ENCODE measurements at regions not wholly inside any gene's neighbourhood (a gene's known extent, or its start where the extent isn't known, plus 50 kb on each side); places are given as distances from the start of the nearest gene placed in this dataset.

GRCh38 chr13:84640691-84641090, 758.4 kb upstream of the SLITRK1 start:
- TF ChIP-seq FOXJ3 (CRISPR knock-in tag; IDR thresholded peaks at IDR 0.05; ENCODE audit: borderline replicate concordance) (no peak), ZNF423 (CRISPR knock-in tag; IDR thresholded peaks at IDR 0.05) (no peak), NR3C1 (CRISPR knock-in tag; conservative IDR thresholded peaks at IDR 0.05; ENCODE audit: low read depth) (no peak), HMGXB4 (CRISPR knock-in tag; IDR thresholded peaks at IDR 0.05) (no peak), CREB1 (CRISPR knock-in tag; IDR thresholded peaks at IDR 0.05) (no peak), SP1 (CRISPR knock-in tag; conservative IDR thresholded peaks at IDR 0.05) (no peak), NFE2L1 (CRISPR knock-in tag; IDR thresholded peaks at IDR 0.05) (no peak), ZNF281 (CRISPR knock-in tag; IDR thresholded peaks at IDR 0.05) (no peak), USF1 (CRISPR knock-in tag; IDR thresholded peaks at IDR 0.05) (no peak), FOXP1 (CRISPR knock-in tag; IDR thresholded peaks at IDR 0.05; ENCODE audit: borderline replicate concordance) (no peak), RORB (CRISPR knock-in tag; IDR thresholded peaks at IDR 0.05) (no peak), ZNF317 (CRISPR knock-in tag; IDR thresholded peaks at IDR 0.05; ENCODE audit: borderline replicate concordance, low read depth) (no peak)
- TF ChIP-seq, protein P1, sequence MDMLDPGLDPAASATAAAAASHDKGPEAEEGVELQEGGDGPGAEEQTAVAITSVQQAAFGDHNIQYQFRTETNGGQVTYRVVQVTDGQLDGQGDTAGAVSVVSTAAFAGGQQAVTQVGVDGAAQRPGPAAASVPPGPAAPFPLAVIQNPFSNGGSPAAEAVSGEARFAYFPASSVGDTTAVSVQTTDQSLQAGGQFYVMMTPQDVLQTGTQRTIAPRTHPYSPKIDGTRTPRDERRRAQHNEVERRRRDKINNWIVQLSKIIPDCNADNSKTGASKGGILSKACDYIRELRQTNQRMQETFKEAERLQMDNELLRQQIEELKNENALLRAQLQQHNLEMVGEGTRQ (CRISPR knock-in tag; IDR thresholded peaks at IDR 0.05), result no peak
- TF ChIP-seq, protein P2, sequence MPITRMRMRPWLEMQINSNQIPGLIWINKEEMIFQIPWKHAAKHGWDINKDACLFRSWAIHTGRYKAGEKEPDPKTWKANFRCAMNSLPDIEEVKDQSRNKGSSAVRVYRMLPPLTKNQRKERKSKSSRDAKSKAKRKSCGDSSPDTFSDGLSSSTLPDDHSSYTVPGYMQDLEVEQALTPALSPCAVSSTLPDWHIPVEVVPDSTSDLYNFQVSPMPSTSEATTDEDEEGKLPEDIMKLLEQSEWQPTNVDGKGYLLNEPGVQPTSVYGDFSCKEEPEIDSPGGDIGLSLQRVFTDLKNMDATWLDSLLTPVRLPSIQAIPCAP (CRISPR knock-in tag; IDR thresholded peaks at IDR 0.05), result no peak
- TF ChIP-seq, protein P3, sequence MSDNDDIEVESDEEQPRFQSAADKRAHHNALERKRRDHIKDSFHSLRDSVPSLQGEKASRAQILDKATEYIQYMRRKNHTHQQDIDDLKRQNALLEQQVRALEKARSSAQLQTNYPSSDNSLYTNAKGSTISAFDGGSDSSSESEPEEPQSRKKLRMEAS (CRISPR knock-in tag; IDR thresholded peaks at IDR 0.05), result no peak
- CTCF ChIA-PET, result no interaction called here
- Mint-ChIP-seq H3K27ac (no peak overlapping the region), H3K27me3 (ENCODE audit: low read depth) (no peaks in the 10 kb centered on the region), H3K4me1 (peaks cover 3% of the 10 kb centered on the region; the same call in 1 of the 2 replicates), H3K9me3 (peaks cover 35% of the 10 kb centered on the region), H3K36me3 (peaks cover 7% of the 10 kb centered on the region), H3K4me3 (no peak overlapping the region)
- DNase-seq (ENCODE audit: low spot score), result no peak
- ATAC-seq, result no peak
- POLR2A ChIA-PET, result no interaction called here

DNA sequence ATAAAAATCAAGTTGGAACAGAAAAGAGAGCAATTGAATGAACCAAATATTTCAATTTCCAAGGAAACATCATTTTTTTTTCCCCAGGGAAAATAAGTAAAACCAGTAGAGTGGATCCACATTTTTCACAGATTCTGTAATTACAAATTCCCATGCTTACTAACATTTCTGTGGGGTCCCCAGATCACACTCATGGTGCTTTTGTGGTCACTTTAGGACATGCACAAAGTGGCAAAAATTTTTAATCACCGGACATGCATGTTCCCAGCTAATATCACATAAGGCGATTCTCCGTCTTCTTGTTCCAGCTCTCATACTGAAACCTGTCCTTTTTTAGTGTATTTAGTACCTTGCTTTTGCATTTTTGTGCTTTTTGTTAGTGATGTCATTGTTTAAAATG, 748.2 kb upstream of the SLITRK1 start:
- TF ChIP-seq NR1H2 (CRISPR knock-in tag; IDR thresholded peaks at IDR 0.05) (no peak), JAZF1 (CRISPR knock-in tag; IDR thresholded peaks at IDR 0.05) (no peak), HMGXB4 (CRISPR knock-in tag; IDR thresholded peaks at IDR 0.05) (no peak), OVOL2 (CRISPR knock-in tag; IDR thresholded peaks at IDR 0.05; ENCODE audit: borderline replicate concordance) (no peak), SMAD3 (CRISPR knock-in tag; IDR thresholded peaks at IDR 0.05; ENCODE audit: borderline replicate concordance) (no peak), NR2C2 (CRISPR knock-in tag; IDR thresholded peaks at IDR 0.05) (no peak), ELF4 (CRISPR knock-in tag; IDR thresholded peaks at IDR 0.05; ENCODE audit: low read depth) (no peak), JUN (CRISPR knock-in tag; IDR thresholded peaks at IDR 0.05) (no peak)
- TF ChIP-seq, protein P3 (CRISPR knock-in tag; IDR thresholded peaks at IDR 0.05), result no peak
- TF ChIP-seq, protein P4, sequence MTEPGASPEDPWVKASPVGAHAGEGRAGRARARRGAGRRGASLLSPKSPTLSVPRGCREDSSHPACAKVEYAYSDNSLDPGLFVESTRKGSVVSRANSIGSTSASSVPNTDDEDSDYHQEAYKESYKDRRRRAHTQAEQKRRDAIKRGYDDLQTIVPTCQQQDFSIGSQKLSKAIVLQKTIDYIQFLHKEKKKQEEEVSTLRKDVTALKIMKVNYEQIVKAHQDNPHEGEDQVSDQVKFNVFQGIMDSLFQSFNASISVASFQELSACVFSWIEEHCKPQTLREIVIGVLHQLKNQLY (CRISPR knock-in tag; IDR thresholded peaks at IDR 0.05), result no peak
- DNase-seq (ENCODE audit: low spot score) (no peak), ATAC-seq (no peak)
- Mint-ChIP-seq H3K27me3 (ENCODE audit: low read depth) (no peaks in the 10 kb centered on the region), H3K27ac (no peak overlapping the region), H3K9me3 (peaks cover 7% of the 10 kb centered on the region), H3K4me3 (no peak overlapping the region), H3K4me1 (no peaks in the 10 kb centered on the region; the same call in 1 of the 2 replicates), H3K36me3 (no peaks in the 10 kb centered on the region)
- ChIA-PET CTCF (no interaction called here), POLR2A (no interaction called here)
